Endothelial cell of umbilical vein (primary cell): ENCODE measurements at regions not wholly inside any gene's neighbourhood (a gene's known extent, or its start where the extent isn't known, plus 50 kb on each side); places are given as distances from the start of the nearest gene placed in this dataset.

Experiments
- CTCF ChIP-seq, 2 donors: IDR thresholded peaks; 1 replicate in 1 of 2; 2 replicates in 1 of 2; pipeline ENCODE4 v1.5.1; 2011; ENCODE audit warnings: low read length in 2 of 2, mild to moderate bottlenecking in 2 of 2, moderate library complexity in 2 of 2, control low read depth in 1 of 2, inconsistent platforms in 1 of 2, low read depth in 1 of 2; ENCODE audit not compliant: insufficient read depth in 1 of 2; ENCODE audit errors: extremely low read depth in 1 of 2
- JUN ChIP-seq: IDR thresholded peaks from 2 replicates; pipeline ENCODE4 v1.6.1; 2011; ENCODE audit warnings: borderline replicate concordance, low read depth; ENCODE audit not compliant: insufficient read length, insufficient read depth
- MYC ChIP-seq: IDR thresholded peaks from one replicate; pipeline ENCODE4 v1.6.1; 2011; ENCODE audit warnings: mild to moderate bottlenecking, low read depth, low read length
- POLR2AphosphoS5 ChIP-seq: IDR thresholded peaks from 2 replicates; pipeline ENCODE4 v1.6.1; 2012; ENCODE audit warnings: low read depth, mild to moderate bottlenecking, control low read depth, low read length, moderate library complexity; ENCODE audit not compliant: insufficient read depth

DNA sequence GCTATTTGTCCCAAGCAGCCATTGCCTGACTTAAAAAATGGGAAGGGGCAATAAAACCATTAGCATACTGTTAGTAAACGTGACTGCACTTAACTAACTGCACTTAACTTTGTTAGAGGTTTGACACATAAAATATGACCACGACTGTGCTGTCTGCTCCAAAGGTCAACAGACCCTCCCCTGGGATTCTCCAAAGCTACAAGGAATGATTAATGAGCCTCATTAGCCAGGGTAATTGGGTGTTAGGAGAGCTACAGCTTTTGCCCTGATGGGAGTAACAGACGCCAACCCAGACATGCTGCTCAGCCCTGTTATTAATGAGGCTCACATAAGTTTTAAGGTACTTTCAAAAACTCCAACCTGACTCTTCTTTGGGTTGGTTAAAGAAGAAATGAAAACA, 129.4 kb upstream of the PLPP4 start:
- TF ChIP-seq CTCF (IDR thresholded peaks at IDR 0.05; ENCODE audit: extremely low read depth in 1 of 2, insufficient read depth in 1 of 2, low read depth in 1 of 2, low read length in 2 of 2) (no peak), POLR2AphosphoS5 (no peak), MYC (no peak), JUN (no peak)
